ENCODE measurements at regions not wholly inside any gene's neighbourhood (a gene's known extent, or its start where the extent isn't known, plus 50 kb on each side); places are given as distances from the start of the nearest gene placed in this dataset.
A peak's percentile ranks its signal among the peaks of the same experiment; 100 is the strongest.
"Not testable (repeated sequence)": the region's sequence is repeated elsewhere in the genome, so short reads cannot be mapped to it uniquely, and the experiment has no call there.

DNA sequence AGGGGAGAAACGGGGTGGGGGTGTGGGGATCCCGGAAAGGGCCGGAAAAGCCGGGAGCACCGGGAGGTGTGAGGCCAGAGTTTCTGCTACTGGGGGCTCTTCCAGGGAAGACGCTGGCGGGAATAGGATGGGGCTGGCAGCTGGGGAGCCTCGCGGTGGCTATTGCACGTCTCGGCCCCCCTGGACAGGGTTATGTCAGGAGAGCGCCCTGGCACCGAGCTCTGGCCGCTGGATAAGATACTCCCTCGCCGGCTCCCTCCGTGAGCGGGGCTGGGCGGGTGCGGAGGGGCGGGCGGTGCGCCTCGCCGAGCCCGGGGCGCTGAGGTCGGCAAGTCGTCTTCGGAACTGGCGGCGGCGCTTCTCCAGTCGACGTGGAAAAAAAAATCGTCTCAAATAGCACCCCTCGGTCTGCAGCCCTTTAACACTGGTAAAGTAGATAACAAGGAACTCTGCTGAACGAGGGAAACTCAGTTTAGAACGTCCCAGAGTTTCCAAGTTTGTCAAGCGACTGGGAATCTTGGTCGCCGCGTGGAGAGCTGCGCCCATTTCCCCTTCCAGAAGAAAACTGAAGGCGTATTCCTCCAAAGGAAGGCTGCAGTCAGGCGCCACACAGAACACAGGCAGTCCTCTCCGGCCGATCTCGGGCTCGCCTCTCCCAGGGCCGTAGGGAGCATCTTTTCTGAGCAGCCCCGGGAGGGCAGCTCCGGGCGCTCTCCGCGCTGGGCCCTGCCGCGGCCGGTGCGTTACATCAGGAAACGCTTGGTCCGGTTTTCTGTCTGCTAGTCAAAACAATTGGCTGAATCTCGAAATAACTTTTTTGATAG is 115.1 kb downstream of the KCNRG start:
- peak; percentile 36 for DNase-seq

DNA sequence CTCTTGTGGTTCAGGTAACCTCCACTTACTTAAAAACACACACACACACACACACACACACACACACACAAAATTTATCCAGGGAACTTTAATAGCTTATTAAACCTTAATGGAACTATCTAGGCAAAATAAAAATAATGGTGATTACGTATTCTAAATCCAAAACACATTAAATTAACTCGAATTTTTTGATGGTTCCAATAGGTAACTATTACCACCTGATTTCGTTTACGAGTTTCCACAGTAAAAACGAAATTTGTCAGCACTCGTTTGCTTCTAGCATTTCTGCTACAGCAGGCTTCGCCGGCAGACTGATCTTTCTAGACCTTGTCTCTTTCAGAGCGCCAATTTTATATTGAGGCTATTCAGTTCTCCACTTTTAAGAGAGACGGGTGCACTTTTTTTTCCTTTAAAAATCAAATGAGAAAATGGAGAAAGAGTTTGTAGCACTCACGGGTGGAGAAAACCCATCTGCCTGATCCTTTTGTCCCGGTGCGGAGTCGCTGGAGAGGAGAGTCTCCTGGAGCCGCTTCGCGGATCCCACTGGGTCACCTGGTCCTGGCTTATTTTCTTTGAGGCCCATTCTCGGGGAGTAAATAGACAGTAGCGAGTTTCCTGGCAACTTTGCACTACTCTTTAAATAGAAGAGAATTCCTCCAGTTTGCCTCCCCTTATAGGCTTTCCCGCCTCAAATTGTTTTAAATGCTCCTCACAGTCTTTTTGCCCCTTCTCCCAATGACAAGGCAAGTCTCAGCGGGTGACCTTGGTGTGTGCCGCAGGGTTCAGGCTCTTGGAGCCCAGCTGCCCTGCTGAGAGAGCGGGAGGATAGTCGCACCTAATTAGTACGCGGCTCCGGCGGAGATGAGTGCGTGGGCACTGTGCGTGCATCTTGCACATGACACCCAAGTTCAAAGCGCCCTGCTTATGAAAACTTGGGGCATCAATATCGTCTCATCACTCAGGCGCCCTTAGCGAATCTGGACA is 117.0 kb downstream of the KCNRG start:
- peak; percentile 22 for DNase-seq

DNA sequence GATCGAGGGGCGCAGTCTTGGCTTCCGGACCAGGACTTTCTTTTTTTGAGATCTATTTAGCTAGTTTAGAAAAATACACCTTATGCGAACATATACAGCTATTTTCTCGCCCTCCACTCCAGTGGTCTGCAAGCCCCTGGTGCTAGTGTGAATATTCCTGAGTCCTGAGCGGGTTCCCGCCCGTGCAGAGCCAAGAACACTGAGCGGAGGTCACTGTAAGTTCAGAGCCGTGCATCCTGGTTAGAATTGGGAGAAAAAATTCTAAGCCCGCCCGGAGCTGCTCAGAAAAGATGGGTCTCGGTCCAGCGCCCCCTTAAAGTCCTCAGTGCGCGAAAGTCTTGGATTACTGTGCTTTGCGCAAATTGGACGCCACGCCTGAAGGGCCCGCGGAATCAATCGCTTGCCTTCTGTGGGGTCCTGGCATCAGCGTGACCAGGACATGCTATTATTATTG is 117.7 kb downstream of the KCNRG start:
- DNase-seq: no peak

DNA sequence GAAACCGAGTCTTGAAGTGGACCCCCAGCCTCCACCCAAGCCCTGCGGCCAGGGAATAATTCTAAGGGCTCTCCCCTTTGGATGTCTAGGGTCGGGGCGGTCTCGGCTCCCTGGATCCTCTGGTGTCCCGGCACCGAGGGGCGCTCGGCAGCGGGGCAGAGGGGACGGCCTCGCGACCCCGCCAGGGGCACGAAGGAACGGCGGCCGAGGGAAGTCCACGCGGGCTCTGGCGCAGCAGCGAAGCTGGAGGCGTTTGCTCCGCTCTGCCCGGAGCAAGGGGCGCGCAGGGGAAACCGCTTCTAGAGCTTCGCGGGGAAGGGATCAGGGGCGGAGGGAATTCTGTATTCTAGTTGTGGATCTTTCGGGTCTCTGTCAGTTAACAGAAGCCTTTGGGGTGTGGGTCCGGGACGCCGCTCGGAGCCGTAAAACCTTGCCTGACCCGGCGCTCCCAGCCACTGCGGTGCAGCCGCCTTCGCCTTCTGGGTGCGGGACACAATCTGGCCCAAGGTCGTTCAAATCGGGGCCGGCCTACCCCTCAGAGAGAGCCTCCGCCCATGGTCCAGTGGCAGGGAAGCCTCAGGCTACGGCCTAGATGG is 118.2 kb downstream of the KCNRG start:
- no peak for DNase-seq

DNA sequence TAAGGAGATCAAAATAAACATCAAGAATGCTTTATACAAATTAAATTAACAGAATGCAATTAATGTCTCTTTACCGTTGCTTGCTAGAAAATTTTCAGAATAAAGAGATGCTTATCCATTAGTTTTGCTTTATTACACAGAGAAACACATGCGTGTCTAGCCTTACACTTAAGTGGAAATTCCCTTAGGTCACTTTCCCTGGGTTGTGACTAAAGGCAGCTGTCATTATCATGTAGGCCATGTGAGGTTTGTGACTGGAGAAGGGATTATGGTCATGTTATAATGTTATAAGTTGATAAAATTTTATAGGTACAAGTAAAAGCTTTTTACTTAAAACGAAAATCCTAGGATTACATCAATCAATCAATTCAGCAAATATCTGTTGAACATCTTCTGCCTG is 121.0 kb downstream of the KCNRG start:
- DNase-seq: no peak

DNA sequence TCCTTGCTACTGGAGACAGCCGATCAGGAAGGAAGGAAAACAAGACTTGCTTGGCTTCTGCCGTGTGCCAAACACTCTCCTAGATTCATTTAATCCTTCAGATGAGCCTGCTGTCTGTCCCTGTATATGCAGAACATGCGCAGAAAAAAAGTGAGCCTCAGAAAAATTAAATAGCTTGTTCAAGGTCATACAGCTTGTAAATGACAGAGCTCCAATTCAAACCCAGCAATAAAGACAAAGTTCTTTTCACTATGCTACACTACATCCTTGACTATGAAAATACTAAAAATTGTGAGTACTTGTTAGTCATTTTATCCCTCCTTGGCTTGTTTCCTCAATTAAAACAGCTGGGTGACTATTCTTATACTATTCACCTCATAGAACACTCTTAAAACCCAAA is 121.4 kb downstream of the KCNRG start:
- no peak for DNase-seq

DNA sequence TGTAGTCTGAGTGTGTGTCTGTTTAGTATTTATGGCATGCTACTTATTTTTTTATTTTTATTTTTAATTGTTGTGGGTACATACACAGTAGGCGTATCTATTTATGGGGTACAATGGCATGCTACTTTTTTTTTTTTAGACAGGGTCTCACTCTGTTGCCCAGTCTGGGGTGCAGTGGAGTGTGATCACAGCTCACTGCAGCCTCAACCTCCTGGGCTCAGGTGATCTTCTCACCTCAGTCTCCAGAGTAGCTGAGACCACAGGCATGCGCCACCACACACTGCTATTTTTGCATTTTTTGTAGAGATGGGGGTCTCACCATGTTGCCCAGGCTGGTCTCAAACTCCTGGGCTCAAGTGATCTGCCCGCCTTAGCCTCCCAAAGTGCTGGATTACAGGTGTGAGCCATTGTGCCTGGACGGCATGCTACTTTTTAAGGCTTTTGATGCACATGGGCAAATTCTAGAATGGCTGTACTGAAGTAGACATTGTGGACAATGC is 124.2 kb downstream of the KCNRG start:
- not testable (repeated sequence) for DNase-seq

DNA sequence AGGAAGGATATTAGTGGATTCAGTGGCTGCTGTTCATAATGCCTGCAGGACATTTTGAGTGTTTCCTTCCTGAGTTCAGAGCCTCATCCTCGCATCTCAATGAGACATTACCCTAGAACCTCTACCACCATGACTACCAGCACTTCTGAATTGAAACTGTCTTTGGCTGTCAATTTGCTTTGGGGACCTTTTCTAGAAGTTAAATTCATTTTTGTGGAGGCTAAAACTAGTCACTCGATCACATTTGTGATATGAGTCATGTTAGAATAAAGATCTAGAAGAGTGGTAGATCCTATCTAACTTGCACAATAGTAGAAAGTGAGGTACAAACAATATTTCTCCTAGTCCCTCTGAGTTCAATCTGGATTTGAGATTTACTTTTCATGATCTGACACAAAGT is 124.9 kb downstream of the KCNRG start:
- DNase-seq: no peak

DNA sequence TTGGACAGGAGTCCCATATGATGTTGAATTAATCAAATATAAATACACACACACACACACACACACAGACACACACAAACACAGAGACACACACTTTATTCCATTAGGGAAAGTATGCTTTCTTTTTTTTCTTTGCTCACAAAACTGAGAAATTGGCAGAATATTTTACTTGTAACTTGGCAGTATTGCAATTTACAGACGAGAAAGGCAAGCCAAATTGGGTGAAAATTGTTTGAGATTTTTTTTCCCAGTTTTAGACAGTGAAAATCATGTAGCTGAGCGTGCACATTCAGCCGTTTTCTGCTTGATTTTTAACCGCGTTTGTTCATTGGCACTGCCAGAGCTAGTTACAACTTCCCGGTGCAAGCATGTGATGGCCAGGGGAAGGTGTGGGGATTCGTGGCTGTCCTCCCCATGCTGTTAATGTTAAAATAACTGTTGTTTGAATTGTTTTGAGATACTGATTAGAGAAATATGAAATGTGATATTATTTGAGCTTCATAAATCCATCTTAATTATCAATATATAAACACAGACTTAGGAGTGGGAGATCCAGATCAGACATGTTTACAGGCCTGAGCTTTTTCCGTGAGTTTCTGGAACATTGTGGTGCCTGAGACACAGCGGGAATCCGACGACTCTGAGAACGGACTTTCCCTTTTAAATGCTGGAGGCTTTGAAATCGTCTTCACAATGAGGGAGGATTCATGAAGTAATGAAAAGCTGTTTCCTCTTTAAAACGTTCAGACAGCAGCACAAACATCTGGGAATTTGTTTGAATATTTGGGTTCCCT is 125.5 kb downstream of the KCNRG start:
- DNase-seq: no peak

DNA sequence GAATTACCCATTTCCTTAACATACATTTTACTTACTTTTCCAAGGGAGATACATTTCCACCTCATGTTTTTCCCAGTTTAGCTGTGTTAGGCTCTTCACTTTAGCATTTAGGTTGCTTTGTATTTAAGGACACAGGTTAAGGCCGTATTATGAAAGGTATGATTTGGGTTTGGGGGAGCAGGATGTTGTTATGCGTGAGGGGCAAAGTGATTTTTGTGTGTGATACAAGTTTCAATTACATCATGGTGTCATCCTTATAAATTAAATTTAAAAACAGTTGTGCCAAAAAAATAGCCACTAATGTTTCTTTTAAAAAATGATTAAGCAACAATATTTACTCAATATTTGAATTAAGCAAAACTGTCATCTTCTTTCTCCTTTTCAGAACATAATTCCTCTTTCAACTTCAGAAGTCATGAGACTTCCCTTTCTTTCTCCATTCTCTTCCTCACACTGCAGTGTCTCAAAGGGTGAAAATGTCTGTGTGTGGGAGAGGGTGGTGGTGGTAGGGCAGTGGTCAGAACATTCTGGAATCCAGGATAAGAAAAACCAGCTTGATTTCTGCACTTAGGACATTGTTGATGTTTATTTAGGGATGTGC is 126.2 kb downstream of the KCNRG start:
- DNase-seq: no peak

DNA sequence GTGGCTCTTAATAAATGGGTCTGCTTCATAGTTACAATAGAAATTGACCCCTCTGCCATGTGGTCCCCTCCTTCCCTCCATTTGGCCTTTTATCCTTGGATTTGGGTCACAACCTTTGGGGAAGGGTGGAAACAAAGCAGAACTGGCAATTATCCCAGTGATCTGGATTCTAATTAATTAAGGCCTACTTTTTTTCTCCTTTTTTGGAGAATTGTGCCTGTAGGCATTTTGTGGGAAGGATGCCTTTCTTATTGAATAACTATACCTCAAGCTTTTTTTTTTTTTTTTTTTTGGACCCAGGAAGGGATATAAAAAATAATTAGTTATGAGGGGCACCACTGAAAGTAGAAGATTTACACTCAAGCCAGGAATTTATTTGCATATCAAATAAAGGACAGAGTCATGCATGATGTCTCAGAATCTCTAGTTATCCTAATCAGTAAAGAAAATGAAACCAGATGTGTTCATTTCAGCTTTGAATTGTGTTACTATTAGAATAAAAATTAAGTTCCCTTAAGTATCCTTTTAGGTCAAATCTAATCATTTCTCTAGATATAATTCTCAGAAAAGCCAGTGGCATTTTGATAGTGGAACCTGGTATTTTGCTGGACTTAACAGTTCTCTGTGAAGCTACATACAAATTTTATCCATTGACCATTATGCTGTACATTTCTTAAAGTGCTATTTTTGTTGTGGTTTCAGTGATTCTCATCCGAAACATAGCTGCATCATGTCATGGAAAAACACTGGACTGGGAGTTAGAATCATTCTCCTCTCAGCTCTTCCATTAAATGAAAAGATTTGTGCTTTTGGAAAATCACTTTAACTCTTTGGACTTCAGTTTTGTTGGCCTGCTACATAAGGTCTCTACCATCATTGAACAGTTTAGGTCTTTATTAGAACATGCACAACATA is 129.3 kb downstream of the KCNRG start:
- no peak for DNase-seq

DNA sequence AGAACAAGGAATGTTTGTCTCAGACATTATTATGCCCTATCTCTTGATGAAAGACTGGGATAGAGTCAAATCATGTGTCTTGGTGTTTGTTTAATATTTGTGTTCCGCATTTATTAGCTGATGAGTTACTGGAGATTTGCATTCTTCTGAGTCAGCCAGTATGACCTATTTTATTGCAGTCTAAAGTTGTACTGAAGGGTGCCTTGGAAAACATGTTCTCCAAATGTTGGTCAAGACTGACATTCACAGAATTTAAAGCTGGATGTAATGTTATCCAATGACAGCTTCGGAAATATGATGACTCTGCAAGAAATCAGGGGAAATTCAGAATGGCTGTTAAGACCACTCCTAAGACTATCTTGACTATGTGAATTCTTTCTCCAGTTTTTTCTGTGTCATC is 134.0 kb downstream of the KCNRG start:
- DNase-seq: no peak

DNA sequence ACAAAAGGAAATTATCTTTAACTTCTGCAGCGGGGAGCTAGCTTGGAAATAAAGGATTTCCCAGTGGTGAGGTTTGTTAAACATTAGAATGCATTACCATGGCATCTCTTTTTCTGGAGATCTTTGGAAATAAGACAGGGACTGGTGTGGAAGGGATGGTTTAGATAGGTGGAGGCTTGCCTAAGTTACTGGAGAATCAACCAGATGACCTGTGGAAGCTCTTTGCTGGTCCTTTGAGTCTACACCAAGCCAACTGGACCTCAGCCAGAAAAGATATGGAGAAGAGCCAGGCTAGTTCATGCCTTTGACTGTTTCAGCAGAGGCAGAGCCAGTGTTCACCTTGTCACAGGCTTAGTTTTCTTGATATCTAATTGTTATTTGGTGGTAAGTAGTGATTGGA is 134.7 kb downstream of the KCNRG start:
- no peak for DNase-seq

DNA sequence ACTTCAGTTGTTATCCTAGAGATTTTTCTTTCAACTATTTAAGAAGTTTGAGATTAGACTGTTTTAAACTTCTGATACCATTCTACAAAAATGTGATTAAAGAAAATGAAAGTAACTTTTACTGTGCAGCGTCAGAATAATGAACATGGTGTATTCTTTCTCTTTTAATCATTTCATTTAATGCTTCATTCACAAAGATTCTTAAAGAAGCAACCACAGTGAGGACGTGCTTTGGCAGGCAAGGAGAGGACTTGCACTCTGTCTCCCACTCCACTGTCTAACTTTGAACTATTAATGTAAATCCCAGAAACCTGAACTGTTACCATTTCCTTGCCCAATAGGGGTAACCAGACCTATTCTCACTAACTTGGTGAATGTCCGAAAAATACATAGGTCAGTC is 137.0 kb downstream of the KCNRG start:
- peak; percentile 10 for DNase-seq

DNA sequence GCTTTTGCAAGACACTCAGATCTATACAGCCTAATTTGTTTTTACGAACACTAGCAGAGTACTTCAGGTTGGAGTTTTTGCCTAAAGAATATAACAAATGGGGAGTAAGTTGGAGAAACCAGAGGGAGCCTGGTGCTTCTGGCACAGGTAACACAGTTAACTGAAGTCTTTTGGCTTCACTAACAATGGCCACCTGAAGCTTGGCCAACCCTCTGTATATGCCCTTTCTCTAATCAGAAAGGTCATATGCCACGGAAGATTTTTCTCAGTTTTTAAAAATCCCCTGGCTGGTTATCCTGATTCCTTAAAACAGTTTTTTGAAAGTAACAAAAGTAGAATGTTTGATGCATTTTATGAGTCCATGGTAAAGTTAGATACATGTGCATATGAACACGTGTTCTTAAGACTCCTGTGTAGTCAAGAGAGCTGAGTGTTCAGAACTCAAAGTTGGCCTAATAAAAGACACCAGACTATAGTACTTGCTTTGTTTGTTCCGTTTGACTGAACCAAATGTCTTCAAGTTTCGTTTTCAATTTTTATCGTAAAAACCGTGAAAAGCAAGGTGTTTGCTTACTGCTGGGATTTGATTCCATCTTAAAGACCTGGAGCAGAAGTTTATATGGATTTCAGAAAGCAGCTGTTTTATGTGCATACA is 137.5 kb downstream of the KCNRG start:
- peak; percentile 7 for DNase-seq

DNA sequence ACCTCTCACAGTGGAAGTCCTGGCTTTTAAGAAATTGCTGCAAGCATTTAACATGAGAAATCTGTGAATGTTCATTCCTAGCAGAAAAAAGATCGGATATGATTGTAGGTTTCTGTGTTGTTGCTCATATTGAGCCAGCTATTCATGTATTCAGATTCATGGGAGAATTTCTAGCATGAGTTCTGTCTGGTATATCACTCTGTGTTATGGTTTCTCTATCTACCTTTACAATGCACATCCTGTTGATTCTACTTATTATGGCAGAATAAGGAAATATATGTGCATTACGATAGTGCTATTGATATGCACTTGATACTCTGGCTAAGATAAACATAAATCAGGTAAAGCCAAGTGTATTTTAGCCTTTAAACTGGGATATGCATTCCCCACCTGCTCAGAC is 138.2 kb downstream of the KCNRG start:
- DNase-seq: no peak

DNA sequence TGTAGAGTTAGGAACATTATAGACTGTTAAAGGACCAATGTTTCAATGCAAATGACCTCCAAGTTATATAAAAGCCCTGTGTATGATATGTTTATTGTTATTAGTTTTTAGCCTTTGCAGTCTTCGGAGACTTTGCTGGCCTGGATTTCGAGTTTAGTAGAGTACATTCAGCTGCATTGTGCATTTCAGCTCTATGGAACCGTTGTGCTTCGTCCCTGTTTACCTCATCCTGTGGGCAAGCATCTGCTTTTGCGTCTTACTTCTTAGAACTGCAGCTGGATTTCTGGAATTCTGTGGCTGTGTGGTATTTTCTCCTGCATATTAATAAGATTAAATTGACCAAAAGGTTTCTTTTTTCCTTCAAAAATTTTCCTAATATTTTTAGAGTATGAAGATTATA is 138.6 kb downstream of the KCNRG start:
- no peak for DNase-seq

DNA sequence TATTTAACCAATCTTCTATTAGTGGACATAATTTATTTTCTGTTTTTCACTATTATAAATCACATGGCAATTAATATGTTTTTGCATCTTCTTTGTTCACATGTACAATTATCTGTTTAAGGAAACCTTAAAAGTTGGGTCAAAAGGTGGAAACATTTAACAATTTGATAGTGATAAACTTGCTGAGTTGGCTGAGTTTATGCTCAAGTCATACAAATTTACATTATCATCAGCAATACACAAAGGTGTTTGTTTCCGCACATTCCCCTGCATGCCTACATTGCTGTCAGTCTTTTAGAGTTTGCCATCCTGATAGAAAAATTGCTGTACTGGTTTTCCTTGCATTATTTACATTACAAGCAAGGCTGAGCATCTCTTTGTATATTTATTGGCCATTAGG is 139.5 kb downstream of the KCNRG start:
- DNase-seq: no peak

DNA sequence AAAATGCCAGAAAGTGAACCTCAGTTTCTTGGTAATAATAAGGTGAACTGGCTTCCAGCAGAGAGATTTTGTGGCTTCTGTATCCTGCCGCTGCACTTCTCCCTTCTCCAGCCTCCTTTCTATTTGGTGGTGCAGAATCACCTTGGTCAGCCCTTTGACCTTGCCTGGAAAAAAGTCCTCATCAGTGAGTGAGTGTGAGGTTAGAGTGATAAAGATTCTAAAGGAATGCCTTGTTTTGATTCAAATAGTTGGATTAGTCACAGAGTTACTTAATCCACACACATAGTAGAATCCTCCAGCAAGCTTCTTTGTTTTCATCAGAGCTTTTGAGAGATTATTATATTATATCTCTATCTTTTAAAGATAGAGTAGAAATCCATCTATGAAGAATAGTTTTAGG is 140.9 kb downstream of the KCNRG start:
- no peak for DNase-seq

DNA sequence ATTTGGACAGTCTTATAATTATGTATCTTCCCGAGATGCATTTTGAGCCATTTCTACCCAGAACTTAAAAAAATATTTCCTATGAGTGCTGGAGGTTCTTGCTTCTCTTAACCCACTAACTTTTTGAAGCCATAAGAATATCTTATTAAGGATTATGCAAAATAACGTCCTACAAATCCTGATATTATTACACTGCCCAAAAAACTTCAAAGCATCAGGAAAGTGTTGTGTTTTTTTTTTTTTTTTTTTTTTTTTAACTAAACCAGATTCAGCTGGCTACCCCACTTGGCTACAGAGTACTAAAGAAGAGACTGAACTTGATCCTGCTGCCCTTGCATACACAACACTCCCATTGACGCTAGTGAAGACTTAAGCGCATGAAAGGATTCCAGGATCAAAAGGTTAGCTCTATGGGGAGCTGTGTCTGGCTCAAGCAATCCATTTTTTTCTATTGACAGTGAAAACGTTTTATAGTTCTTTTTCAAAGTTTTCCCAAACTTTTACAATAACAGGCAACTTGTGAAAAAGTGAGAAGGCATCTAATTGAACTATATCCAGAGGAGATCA is 141.4 kb downstream of the KCNRG start:
- DNase-seq: no peak
